Activated naive CD4-positive, alpha-beta T cell treated with anti-CD3 and anti-CD28 coated beads, Interleukin-2, amount 50 U/mL, for 72 hours (primary cell): ENCODE measurements at regions not wholly inside any gene's neighbourhood (a gene's known extent, or its start where the extent isn't known, plus 50 kb on each side); places are given as distances from the start of the nearest gene placed in this dataset.

ENCODE experiments used
- ATAC-seq, 2 donors: fragments of 150-1000 bp; cut with Tn5 transposase; 2 replicates each; pipeline ENCODE4 v1.10.0; 2021; ENCODE audit warnings: mild to moderate bottlenecking in 2 of 2, moderate library complexity in 2 of 2
- DNase-seq, 2 donors: peaks; one replicate each; pipeline ENCODE4 v3.0.0; 2021 to 2022; ENCODE audit warnings: low spot score in 2 of 2
- H3K27ac Mint-ChIP-seq, 2 donors: one replicate each; pipeline ENCODE4 v1.8.0; 2022; ENCODE audit warnings: mild to moderate bottlenecking in 2 of 2, mixed read lengths in 2 of 2
- H3K36me3 Mint-ChIP-seq, 2 donors: one replicate each; pipeline ENCODE4 v1.8.0; 2022; ENCODE audit warnings: mixed read lengths in 2 of 2
- H3K9me3 Mint-ChIP-seq, 2 donors: one replicate each; pipeline ENCODE4 v1.8.0; 2022; ENCODE audit warnings: mixed read lengths in 2 of 2

GRCh38 chr10:71044720-71045119 lies 156.4 kb upstream of the PCBD1 start:
- ATAC-seq: no peak
- Mint-ChIP-seq H3K9me3 (no peaks in the 10 kb centered on the region), H3K36me3 (no peaks in the 10 kb centered on the region), H3K27ac (no peak overlapping the region)
- no peak for DNase-seq

GRCh38 chr10:71045204-71045809 lies 156.9 kb upstream of the PCBD1 start:
- ATAC-seq (no peak), DNase-seq (no peak)
- H3K9me3 Mint-ChIP-seq: no peaks in the 10 kb centered on the region
- no peak overlapping the region for H3K27ac Mint-ChIP-seq
- no peaks in the 10 kb centered on the region for H3K36me3 Mint-ChIP-seq

GRCh38 chr10:71045936-71046335 lies 157.6 kb upstream of the PCBD1 start:
- Mint-ChIP-seq H3K27ac (no peak overlapping the region), H3K9me3 (no peaks in the 10 kb centered on the region), H3K36me3 (no peaks in the 10 kb centered on the region)
- ATAC-seq (no peak), DNase-seq (no peak)

- DNase-seq: no peak
- Mint-ChIP-seq H3K36me3 (no peaks in the 10 kb centered on the region), H3K9me3 (no peaks in the 10 kb centered on the region), H3K27ac (no peak overlapping the region)
- ATAC-seq: no peak
These were observed 158.4 kb upstream of the PCBD1 start for GRCh38 chr10:71046747-71047146.

- DNase-seq (no peak), ATAC-seq (no peak)
- Mint-ChIP-seq H3K9me3 (no peaks in the 10 kb centered on the region), H3K36me3 (no peaks in the 10 kb centered on the region), H3K27ac (no peak overlapping the region)
These were observed 160.7 kb upstream of the PCBD1 start for GRCh38 chr10:71048971-71049615.

GRCh38 chr10:71049994-71050393 lies 161.6 kb upstream of the PCBD1 start:
- Mint-ChIP-seq H3K36me3 (no peaks in the 10 kb centered on the region), H3K27ac (no peak overlapping the region), H3K9me3 (no peaks in the 10 kb centered on the region)
- DNase-seq (no peak), ATAC-seq (no peak)

GRCh38 chr10:71052076-71052660 lies 160.2 kb upstream of the UNC5B start:
- DNase-seq: no peak
- H3K27ac Mint-ChIP-seq: no peak overlapping the region
- no peak for ATAC-seq
- no peaks in the 10 kb centered on the region for H3K36me3 Mint-ChIP-seq
- no peaks in the 10 kb centered on the region for H3K9me3 Mint-ChIP-seq

- H3K27ac Mint-ChIP-seq: no peak overlapping the region
- no peak for DNase-seq
- no peak for ATAC-seq
These were observed 159.7 kb upstream of the UNC5B start for GRCh38 chr10:71052708-71053107.

GRCh38 chr10:71053169-71053895 lies 159.0 kb upstream of the UNC5B start:
- no peaks in the 10 kb centered on the region for H3K36me3 Mint-ChIP-seq
- H3K9me3 Mint-ChIP-seq: no peaks in the 10 kb centered on the region
- no peak for ATAC-seq
- no peak overlapping the region for H3K27ac Mint-ChIP-seq
- no peak for DNase-seq

More at GRCh38 chr10:71052708-71053107, 159.7 kb upstream of the UNC5B start:
- no peaks in the 10 kb centered on the region for H3K9me3 Mint-ChIP-seq
- H3K36me3 Mint-ChIP-seq: no peaks in the 10 kb centered on the region

- Mint-ChIP-seq H3K9me3 (no peaks in the 10 kb centered on the region), H3K36me3 (no peaks in the 10 kb centered on the region), H3K27ac (no peak overlapping the region)
- no peak for DNase-seq
- no peak for ATAC-seq
These were observed 154.1 kb upstream of the UNC5B start for GRCh38 chr10:71058308-71058707.

- Mint-ChIP-seq H3K9me3 (no peaks in the 10 kb centered on the region), H3K27ac (no peak overlapping the region), H3K36me3 (no peaks in the 10 kb centered on the region)
- DNase-seq (no peak), ATAC-seq (no peak)
These were observed 153.1 kb upstream of the UNC5B start for GRCh38 chr10:71059054-71059818.

GRCh38 chr10:71059943-71060342 lies 152.4 kb upstream of the UNC5B start:
- H3K27ac Mint-ChIP-seq: peak overlapping the region in 1 of 2 donors; percentile 24
- ATAC-seq: no peak
- no peaks in the 10 kb centered on the region for H3K9me3 Mint-ChIP-seq
- H3K36me3 Mint-ChIP-seq: no peaks in the 10 kb centered on the region
- no peak for DNase-seq

GRCh38 chr10:71060476-71061426 lies 151.6 kb upstream of the UNC5B start:
- Mint-ChIP-seq H3K9me3 (no peaks in the 10 kb centered on the region), H3K36me3 (no peaks in the 10 kb centered on the region), H3K27ac (peak overlapping the region in 1 of 2 donors; percentile 24)
- DNase-seq (no peak), ATAC-seq (no peak)

GRCh38 chr10:71061472-71061871 lies 150.9 kb upstream of the UNC5B start:
- Mint-ChIP-seq H3K27ac (no peak overlapping the region), H3K9me3 (no peaks in the 10 kb centered on the region), H3K36me3 (no peaks in the 10 kb centered on the region)
- DNase-seq (no peak), ATAC-seq (no peak)

GRCh38 chr10:71062156-71062555 lies 150.2 kb upstream of the UNC5B start:
- H3K9me3 Mint-ChIP-seq: no peaks in the 10 kb centered on the region
- no peaks in the 10 kb centered on the region for H3K36me3 Mint-ChIP-seq
- DNase-seq (no peak), ATAC-seq (no peak)
- H3K27ac Mint-ChIP-seq: no peak overlapping the region

- no peak for ATAC-seq
- no peaks in the 10 kb centered on the region for H3K9me3 Mint-ChIP-seq
- H3K27ac Mint-ChIP-seq: no peak overlapping the region
- no peaks in the 10 kb centered on the region for H3K36me3 Mint-ChIP-seq
- no peak for DNase-seq
These were observed 149.0 kb upstream of the UNC5B start for GRCh38 chr10:71063401-71063800.
